ENCODE measurements at regions not wholly inside any gene's neighbourhood (a gene's known extent, or its start where the extent isn't known, plus 50 kb on each side); places are given as distances from the start of the nearest gene placed in this dataset.

DNA sequence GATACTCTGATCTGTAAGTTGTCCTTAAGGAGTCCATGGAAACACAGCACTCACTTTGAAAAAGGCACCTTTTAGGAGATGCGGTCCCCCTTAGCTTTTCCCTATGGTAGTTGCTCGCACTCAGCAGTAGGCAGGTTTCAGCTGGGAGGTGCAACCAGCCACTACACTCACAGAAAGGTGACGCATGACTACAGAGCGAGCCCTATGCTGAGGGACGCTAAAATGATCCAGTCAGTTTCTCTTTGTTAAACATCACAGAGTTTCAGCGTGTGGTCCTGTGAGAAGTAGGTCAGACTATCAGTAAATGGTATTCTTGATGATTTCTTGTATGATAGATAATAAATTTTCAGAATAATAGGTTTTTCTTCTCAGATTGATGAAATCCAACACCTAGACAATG is 362.7 kb upstream of the MIR17HG start:
- TF ChIP-seq, protein P1, sequence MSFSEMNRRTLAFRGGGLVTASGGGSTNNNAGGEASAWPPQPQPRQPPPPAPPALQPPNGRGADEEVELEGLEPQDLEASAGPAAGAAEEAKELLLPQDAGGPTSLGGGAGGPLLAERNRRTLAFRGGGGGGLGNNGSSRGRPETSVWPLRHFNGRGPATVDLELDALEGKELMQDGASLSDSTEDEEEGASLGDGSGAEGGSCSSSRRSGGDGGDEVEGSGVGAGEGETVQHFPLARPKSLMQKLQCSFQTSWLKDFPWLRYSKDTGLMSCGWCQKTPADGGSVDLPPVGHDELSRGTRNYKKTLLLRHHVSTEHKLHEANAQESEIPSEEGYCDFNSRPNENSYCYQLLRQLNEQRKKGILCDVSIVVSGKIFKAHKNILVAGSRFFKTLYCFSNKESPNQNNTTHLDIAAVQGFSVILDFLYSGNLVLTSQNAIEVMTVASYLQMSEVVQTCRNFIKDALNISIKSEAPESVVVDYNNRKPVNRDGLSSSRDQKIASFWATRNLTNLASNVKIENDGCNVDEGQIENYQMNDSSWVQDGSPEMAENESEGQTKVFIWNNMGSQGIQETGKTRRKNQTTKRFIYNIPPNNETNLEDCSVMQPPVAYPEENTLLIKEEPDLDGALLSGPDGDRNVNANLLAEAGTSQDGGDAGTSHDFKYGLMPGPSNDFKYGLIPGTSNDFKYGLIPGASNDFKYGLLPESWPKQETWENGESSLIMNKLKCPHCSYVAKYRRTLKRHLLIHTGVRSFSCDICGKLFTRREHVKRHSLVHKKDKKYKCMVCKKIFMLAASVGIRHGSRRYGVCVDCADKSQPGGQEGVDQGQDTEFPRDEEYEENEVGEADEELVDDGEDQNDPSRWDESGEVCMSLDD (tag by site-specific recombination; IDR thresholded peaks at IDR 0.05), result no peak
- TF ChIP-seq ZNF701 (tag by site-specific recombination; IDR thresholded peaks at IDR 0.05) (no peak), ZNF274 (IDR thresholded peaks at IDR 0.05; ENCODE audit: low read length) (no peak), ZNF274 (tag by site-specific recombination; IDR thresholded peaks at IDR 0.05; ENCODE audit: borderline replicate concordance) (no peak), TCF7L2 (IDR thresholded peaks at IDR 0.05; ENCODE audit: borderline replicate concordance, low read depth, low read length) (no peak), ZNF48 (tag by site-specific recombination; IDR thresholded peaks at IDR 0.05) (no peak), SALL2 (tag by site-specific recombination; IDR thresholded peaks at IDR 0.05; ENCODE audit: borderline replicate concordance) (no peak), MYNN (tag by site-specific recombination; IDR thresholded peaks at IDR 0.05; ENCODE audit: borderline replicate concordance) (no peak), ZSCAN30 (tag by site-specific recombination; IDR thresholded peaks at IDR 0.05) (no peak), ZNF37A (tag by site-specific recombination; IDR thresholded peaks at IDR 0.05) (no peak)
- TF ChIP-seq, protein P2, sequence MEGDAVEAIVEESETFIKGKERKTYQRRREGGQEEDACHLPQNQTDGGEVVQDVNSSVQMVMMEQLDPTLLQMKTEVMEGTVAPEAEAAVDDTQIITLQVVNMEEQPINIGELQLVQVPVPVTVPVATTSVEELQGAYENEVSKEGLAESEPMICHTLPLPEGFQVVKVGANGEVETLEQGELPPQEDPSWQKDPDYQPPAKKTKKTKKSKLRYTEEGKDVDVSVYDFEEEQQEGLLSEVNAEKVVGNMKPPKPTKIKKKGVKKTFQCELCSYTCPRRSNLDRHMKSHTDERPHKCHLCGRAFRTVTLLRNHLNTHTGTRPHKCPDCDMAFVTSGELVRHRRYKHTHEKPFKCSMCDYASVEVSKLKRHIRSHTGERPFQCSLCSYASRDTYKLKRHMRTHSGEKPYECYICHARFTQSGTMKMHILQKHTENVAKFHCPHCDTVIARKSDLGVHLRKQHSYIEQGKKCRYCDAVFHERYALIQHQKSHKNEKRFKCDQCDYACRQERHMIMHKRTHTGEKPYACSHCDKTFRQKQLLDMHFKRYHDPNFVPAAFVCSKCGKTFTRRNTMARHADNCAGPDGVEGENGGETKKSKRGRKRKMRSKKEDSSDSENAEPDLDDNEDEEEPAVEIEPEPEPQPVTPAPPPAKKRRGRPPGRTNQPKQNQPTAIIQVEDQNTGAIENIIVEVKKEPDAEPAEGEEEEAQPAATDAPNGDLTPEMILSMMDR (tag by site-specific recombination; IDR thresholded peaks at IDR 0.05), result no peak
- TF ChIP-seq, protein P3, sequence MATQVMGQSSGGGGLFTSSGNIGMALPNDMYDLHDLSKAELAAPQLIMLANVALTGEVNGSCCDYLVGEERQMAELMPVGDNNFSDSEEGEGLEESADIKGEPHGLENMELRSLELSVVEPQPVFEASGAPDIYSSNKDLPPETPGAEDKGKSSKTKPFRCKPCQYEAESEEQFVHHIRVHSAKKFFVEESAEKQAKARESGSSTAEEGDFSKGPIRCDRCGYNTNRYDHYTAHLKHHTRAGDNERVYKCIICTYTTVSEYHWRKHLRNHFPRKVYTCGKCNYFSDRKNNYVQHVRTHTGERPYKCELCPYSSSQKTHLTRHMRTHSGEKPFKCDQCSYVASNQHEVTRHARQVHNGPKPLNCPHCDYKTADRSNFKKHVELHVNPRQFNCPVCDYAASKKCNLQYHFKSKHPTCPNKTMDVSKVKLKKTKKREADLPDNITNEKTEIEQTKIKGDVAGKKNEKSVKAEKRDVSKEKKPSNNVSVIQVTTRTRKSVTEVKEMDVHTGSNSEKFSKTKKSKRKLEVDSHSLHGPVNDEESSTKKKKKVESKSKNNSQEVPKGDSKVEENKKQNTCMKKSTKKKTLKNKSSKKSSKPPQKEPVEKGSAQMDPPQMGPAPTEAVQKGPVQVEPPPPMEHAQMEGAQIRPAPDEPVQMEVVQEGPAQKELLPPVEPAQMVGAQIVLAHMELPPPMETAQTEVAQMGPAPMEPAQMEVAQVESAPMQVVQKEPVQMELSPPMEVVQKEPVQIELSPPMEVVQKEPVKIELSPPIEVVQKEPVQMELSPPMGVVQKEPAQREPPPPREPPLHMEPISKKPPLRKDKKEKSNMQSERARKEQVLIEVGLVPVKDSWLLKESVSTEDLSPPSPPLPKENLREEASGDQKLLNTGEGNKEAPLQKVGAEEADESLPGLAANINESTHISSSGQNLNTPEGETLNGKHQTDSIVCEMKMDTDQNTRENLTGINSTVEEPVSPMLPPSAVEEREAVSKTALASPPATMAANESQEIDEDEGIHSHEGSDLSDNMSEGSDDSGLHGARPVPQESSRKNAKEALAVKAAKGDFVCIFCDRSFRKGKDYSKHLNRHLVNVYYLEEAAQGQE (tag by site-specific recombination; IDR thresholded peaks at IDR 0.05), result no peak
- TF ChIP-seq, protein P4, sequence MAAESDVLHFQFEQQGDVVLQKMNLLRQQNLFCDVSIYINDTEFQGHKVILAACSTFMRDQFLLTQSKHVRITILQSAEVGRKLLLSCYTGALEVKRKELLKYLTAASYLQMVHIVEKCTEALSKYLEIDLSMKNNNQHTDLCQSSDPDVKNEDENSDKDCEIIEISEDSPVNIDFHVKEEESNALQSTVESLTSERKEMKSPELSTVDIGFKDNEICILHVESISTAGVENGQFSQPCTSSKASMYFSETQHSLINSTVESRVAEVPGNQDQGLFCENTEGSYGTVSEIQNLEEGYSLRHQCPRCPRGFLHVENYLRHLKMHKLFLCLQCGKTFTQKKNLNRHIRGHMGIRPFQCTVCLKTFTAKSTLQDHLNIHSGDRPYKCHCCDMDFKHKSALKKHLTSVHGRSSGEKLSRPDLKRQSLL (tag by site-specific recombination; IDR thresholded peaks at IDR 0.05), result no peak
- TF ChIP-seq, protein P5, sequence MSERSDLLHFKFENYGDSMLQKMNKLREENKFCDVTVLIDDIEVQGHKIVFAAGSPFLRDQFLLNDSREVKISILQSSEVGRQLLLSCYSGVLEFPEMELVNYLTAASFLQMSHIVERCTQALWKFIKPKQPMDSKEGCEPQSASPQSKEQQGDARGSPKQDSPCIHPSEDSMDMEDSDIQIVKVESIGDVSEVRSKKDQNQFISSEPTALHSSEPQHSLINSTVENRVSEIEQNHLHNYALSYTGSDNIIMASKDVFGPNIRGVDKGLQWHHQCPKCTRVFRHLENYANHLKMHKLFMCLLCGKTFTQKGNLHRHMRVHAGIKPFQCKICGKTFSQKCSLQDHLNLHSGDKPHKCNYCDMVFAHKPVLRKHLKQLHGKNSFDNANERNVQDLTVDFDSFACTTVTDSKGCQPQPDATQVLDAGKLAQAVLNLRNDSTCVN (tag by site-specific recombination; optimal IDR thresholded peaks at IDR 0.05), result no peak

All from HEK293 (cell line).